ENCODE measurements at regions not wholly inside any gene's neighbourhood (a gene's known extent, or its start where the extent isn't known, plus 50 kb on each side); places are given as distances from the start of the nearest gene placed in this dataset.

DNA sequence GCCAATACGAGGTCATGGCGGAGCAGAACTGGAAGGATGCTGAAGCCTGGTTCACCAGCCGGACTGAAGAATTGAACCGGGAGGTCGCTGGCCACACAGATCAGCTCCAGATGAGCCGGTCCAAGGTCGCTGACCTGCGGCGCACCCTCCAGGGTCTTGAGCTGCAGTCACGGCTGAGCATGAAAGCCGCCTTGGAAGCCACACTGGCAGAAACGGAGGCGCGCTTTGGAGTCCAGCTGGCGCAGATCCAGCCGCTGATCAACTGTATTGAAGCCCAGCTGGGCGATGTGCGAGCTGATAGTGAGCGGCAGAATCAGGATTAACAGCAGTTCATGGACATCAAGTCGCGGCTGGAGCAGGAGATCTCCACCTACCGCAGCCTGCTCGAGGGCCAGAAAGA lies 296.9 kb downstream of the OGFRL1 start:
- H3K4me3 Mint-ChIP-seq, result no peak overlapping the region
- Histone ChIP-seq H3K9ac (no peak overlapping the region), H3K4me3 (no peak overlapping the region), H4K20me1 (ENCODE audit: low read depth) (no peaks in the 10 kb centered on the region), H3K9me3 (ENCODE audit: low read depth) (no peaks in the 10 kb centered on the region), H3K27me3 (no peaks in the 10 kb centered on the region), H3K36me3 (no peaks in the 10 kb centered on the region), H3K27ac (no peak overlapping the region), H3K4me1 (no peaks in the 10 kb centered on the region), H2AFZ (replicated peaks) (no peak overlapping the region), H3K4me2 (no peak overlapping the region), H3K79me2 (ENCODE audit: low read depth) (no peaks in the 10 kb centered on the region), H3F3A (ENCODE audit: low read depth) (no peaks in the 10 kb centered on the region)
- no peaks in the 10 kb centered on the region for H3K36me3 Mint-ChIP-seq
- H3K4me1 Mint-ChIP-seq, result no peaks in the 10 kb centered on the region
- H3K27ac Mint-ChIP-seq, result no peak overlapping the region
- TF ChIP-seq, protein P1, sequence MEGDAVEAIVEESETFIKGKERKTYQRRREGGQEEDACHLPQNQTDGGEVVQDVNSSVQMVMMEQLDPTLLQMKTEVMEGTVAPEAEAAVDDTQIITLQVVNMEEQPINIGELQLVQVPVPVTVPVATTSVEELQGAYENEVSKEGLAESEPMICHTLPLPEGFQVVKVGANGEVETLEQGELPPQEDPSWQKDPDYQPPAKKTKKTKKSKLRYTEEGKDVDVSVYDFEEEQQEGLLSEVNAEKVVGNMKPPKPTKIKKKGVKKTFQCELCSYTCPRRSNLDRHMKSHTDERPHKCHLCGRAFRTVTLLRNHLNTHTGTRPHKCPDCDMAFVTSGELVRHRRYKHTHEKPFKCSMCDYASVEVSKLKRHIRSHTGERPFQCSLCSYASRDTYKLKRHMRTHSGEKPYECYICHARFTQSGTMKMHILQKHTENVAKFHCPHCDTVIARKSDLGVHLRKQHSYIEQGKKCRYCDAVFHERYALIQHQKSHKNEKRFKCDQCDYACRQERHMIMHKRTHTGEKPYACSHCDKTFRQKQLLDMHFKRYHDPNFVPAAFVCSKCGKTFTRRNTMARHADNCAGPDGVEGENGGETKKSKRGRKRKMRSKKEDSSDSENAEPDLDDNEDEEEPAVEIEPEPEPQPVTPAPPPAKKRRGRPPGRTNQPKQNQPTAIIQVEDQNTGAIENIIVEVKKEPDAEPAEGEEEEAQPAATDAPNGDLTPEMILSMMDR (IDR thresholded peaks at IDR 0.05), result no peak
- TF ChIP-seq EZH2 (IDR thresholded peaks at IDR 0.05) (no peak), EZH2phosphoT487 (IDR thresholded peaks at IDR 0.05) (no peak)
- no peak for DNase-seq (ENCODE audit: low spot score)
- H3K27me3 Mint-ChIP-seq (ENCODE audit: insufficient read depth, low read depth), result no peaks in the 10 kb centered on the region
- peaks cover 6% of the 10 kb centered on the region for H3K9me3 Mint-ChIP-seq

GRCh38 chr6:71588490-71588889 lies 297.9 kb upstream of the RIMS1 start:
- Histone ChIP-seq H3F3A (ENCODE audit: low read depth) (no peaks in the 10 kb centered on the region), H3K4me1 (no peaks in the 10 kb centered on the region), H3K9me3 (ENCODE audit: low read depth) (no peaks in the 10 kb centered on the region), H3K79me2 (ENCODE audit: low read depth) (no peaks in the 10 kb centered on the region), H4K20me1 (ENCODE audit: low read depth) (no peaks in the 10 kb centered on the region), H3K27me3 (no peaks in the 10 kb centered on the region), H3K27ac (no peak overlapping the region), H2AFZ (replicated peaks) (no peak overlapping the region), H3K4me3 (no peak overlapping the region), H3K9ac (no peak overlapping the region), H3K36me3 (no peaks in the 10 kb centered on the region), H3K4me2 (no peak overlapping the region)
- H3K4me3 Mint-ChIP-seq, result no peak overlapping the region
- no peaks in the 10 kb centered on the region for H3K36me3 Mint-ChIP-seq
- no peak for DNase-seq (ENCODE audit: low spot score)
- TF ChIP-seq EZH2phosphoT487 (IDR thresholded peaks at IDR 0.05), result no peak
- TF ChIP-seq, protein P1 (IDR thresholded peaks at IDR 0.05), result no peak
- no peak for TF ChIP-seq EZH2 (IDR thresholded peaks at IDR 0.05)
- peaks cover 6% of the 10 kb centered on the region for H3K9me3 Mint-ChIP-seq
- no peak overlapping the region for H3K27ac Mint-ChIP-seq
- H3K4me1 Mint-ChIP-seq, result no peaks in the 10 kb centered on the region
- no peaks in the 10 kb centered on the region for H3K27me3 Mint-ChIP-seq (ENCODE audit: insufficient read depth, low read depth)

GRCh38 chr6:71589254-71589653 lies 297.1 kb upstream of the RIMS1 start:
- Mint-ChIP-seq H3K27me3 (ENCODE audit: insufficient read depth, low read depth) (no peaks in the 10 kb centered on the region), H3K4me3 (no peak overlapping the region), H3K36me3 (no peaks in the 10 kb centered on the region), H3K4me1 (no peaks in the 10 kb centered on the region), H3K27ac (no peak overlapping the region), H3K9me3 (peaks cover 6% of the 10 kb centered on the region)
- no peaks in the 10 kb centered on the region for H3K9me3 ChIP-seq (ENCODE audit: low read depth)
- H3K79me2 ChIP-seq (ENCODE audit: low read depth), result no peaks in the 10 kb centered on the region
- DNase-seq (ENCODE audit: low spot score), result no peak
- no peaks in the 10 kb centered on the region for H3K27me3 ChIP-seq
- no peaks in the 10 kb centered on the region for H3K36me3 ChIP-seq
- no peak overlapping the region for H3K9ac ChIP-seq
- H2AFZ ChIP-seq (replicated peaks), result no peak overlapping the region
- no peaks in the 10 kb centered on the region for H3K4me1 ChIP-seq
- H4K20me1 ChIP-seq (ENCODE audit: low read depth), result no peaks in the 10 kb centered on the region
- H3K27ac ChIP-seq, result no peak overlapping the region
- H3K4me3 ChIP-seq, result no peak overlapping the region
- H3F3A ChIP-seq (ENCODE audit: low read depth), result no peaks in the 10 kb centered on the region
- no peak for TF ChIP-seq EZH2phosphoT487 (IDR thresholded peaks at IDR 0.05)
- TF ChIP-seq EZH2 (IDR thresholded peaks at IDR 0.05), result no peak
- no peak overlapping the region for H3K4me2 ChIP-seq

GRCh38 chr6:71592643-71593042 lies 293.7 kb upstream of the RIMS1 start:
- Mint-ChIP-seq H3K4me3 (no peak overlapping the region), H3K27me3 (ENCODE audit: insufficient read depth, low read depth) (no peaks in the 10 kb centered on the region), H3K4me1 (no peaks in the 10 kb centered on the region), H3K27ac (no peak overlapping the region), H3K36me3 (no peaks in the 10 kb centered on the region), H3K9me3 (peaks cover 3% of the 10 kb centered on the region)
- no peaks in the 10 kb centered on the region for H3K9me3 ChIP-seq (ENCODE audit: low read depth)
- H3K4me1 ChIP-seq, result no peaks in the 10 kb centered on the region
- H3K4me3 ChIP-seq, result no peak overlapping the region
- H4K20me1 ChIP-seq (ENCODE audit: low read depth), result no peaks in the 10 kb centered on the region
- no peaks in the 10 kb centered on the region for H3F3A ChIP-seq (ENCODE audit: low read depth)
- no peaks in the 10 kb centered on the region for H3K79me2 ChIP-seq (ENCODE audit: low read depth)
- H3K27me3 ChIP-seq, result no peaks in the 10 kb centered on the region
- no peak overlapping the region for H3K27ac ChIP-seq
- H3K36me3 ChIP-seq, result no peaks in the 10 kb centered on the region
- no peak overlapping the region for H3K4me2 ChIP-seq
- no peak overlapping the region for H2AFZ ChIP-seq (replicated peaks)
- TF ChIP-seq, protein P1 (IDR thresholded peaks at IDR 0.05), result no peak
- TF ChIP-seq EZH2 (IDR thresholded peaks at IDR 0.05) (no peak), EZH2phosphoT487 (IDR thresholded peaks at IDR 0.05) (no peak)
- DNase-seq (ENCODE audit: low spot score), result no peak
- H3K9ac ChIP-seq, result no peak overlapping the region

Measured in neural progenitor cell (in vitro differentiated cells).